ENCODE measurements at regions not wholly inside any gene's neighbourhood (a gene's known extent, or its start where the extent isn't known, plus 50 kb on each side); places are given as distances from the start of the nearest gene placed in this dataset.

- intact Hi-C loops (cut with DNase I) = no loop called here
- WGBS = 93% methylated on average over 4 of the region's 4 CpGs
- peak; percentile 74 for DNase-seq (ENCODE audit: extremely low spot score)
Observed at GRCh38 chr4:14807856-14808255, 194.4 kb upstream of the CPEB2 start.

GRCh38 chr4:14809203-14809602 lies 193.1 kb upstream of the CPEB2 start:
- intact Hi-C loops (cut with DNase I) = no loop called here
- WGBS = 90% methylated on average over 2 of the region's 2 CpGs
- Histone ChIP-seq H3K27me3 (no peaks in the 10 kb centered on the region), H3K36me3 (no peaks in the 10 kb centered on the region), H3K27ac (replicated peaks in 1 of 4) (no peak overlapping the region), H3K4me3 (no peak overlapping the region), H3K9me3 (no peaks in the 10 kb centered on the region), H3K4me1 (no peaks in the 10 kb centered on the region)
- no peak for TF ChIP-seq POLR2A (IDR thresholded peaks at IDR 0.05; ENCODE audit: low read depth)
- no peak for TF ChIP-seq CTCF (IDR thresholded peaks at IDR 0.05)
- no peak for TF ChIP-seq EP300 (IDR thresholded peaks at IDR 0.05)
- no peak for TF ChIP-seq POLR2AphosphoS5 (IDR thresholded peaks at IDR 0.05)
- peak; percentile 4 for DNase-seq (ENCODE audit: extremely low spot score)

More at GRCh38 chr4:14807856-14808255, 194.4 kb upstream of the CPEB2 start:
- H3K27me3 ChIP-seq = no peaks in the 10 kb centered on the region
- TF ChIP-seq CTCF (IDR thresholded peaks at IDR 0.05) = no peak
- TF ChIP-seq POLR2AphosphoS5 (IDR thresholded peaks at IDR 0.05) = no peak
- TF ChIP-seq EP300 (IDR thresholded peaks at IDR 0.05) = no peak
- no peak for TF ChIP-seq POLR2A (IDR thresholded peaks at IDR 0.05; ENCODE audit: low read depth)
- no peak overlapping the region for H3K27ac ChIP-seq (replicated peaks in 1 of 4)
- H3K4me1 ChIP-seq = no peaks in the 10 kb centered on the region
- no peak overlapping the region for H3K4me3 ChIP-seq
- no peaks in the 10 kb centered on the region for H3K36me3 ChIP-seq
- no peaks in the 10 kb centered on the region for H3K9me3 ChIP-seq

- Histone ChIP-seq H3K36me3 (no peaks in the 10 kb centered on the region), H3K9me3 (no peaks in the 10 kb centered on the region), H3K27ac (replicated peaks in 1 of 4) (no peak overlapping the region), H3K4me3 (no peak overlapping the region), H3K4me1 (no peaks in the 10 kb centered on the region), H3K27me3 (no peaks in the 10 kb centered on the region)
- no peak for TF ChIP-seq POLR2AphosphoS5 (IDR thresholded peaks at IDR 0.05)
- no peak for TF ChIP-seq EP300 (IDR thresholded peaks at IDR 0.05)
- TF ChIP-seq CTCF (IDR thresholded peaks at IDR 0.05) = no peak
- TF ChIP-seq POLR2A (IDR thresholded peaks at IDR 0.05; ENCODE audit: low read depth) = no peak
- intact Hi-C loops (cut with DNase I) = no loop called here
- peak; percentile 17 for DNase-seq (ENCODE audit: extremely low spot score)
- WGBS = 87% methylated on average over 2 of the region's 2 CpGs
Observed at GRCh38 chr4:14810121-14810520, 192.2 kb upstream of the CPEB2 start.

GRCh38 chr4:14810568-14810967 lies 191.7 kb upstream of the CPEB2 start:
- intact Hi-C loops (cut with DNase I) = no loop called here
- WGBS = 73% methylated on average over 2 of the region's 2 CpGs
- DNase-seq (ENCODE audit: extremely low spot score) = no peak
- no peak overlapping the region for H3K27ac ChIP-seq (replicated peaks in 1 of 4)
- TF ChIP-seq POLR2AphosphoS5 (IDR thresholded peaks at IDR 0.05) (no peak), EP300 (IDR thresholded peaks at IDR 0.05) (no peak), POLR2A (IDR thresholded peaks at IDR 0.05; ENCODE audit: low read depth) (no peak), CTCF (IDR thresholded peaks at IDR 0.05) (no peak)
- H3K27me3 ChIP-seq = no peaks in the 10 kb centered on the region
- no peak overlapping the region for H3K4me3 ChIP-seq
- H3K36me3 ChIP-seq = no peaks in the 10 kb centered on the region
- H3K9me3 ChIP-seq = no peaks in the 10 kb centered on the region
- H3K4me1 ChIP-seq = no peaks in the 10 kb centered on the region

GRCh38 chr4:14812101-14812500 lies 190.2 kb upstream of the CPEB2 start:
- Histone ChIP-seq H3K27ac (replicated peaks in 1 of 4) (no peak overlapping the region), H3K4me1 (peaks cover 8 to 15% (median 13%) of the 10 kb centered on the region in 4 donors), H3K27me3 (no peaks in the 10 kb centered on the region), H3K9me3 (no peaks in the 10 kb centered on the region), H3K4me3 (no peak overlapping the region), H3K36me3 (no peaks in the 10 kb centered on the region)
- intact Hi-C loops (cut with DNase I) = no loop called here
- DNase-seq (ENCODE audit: extremely low spot score) = no peak
- TF ChIP-seq POLR2AphosphoS5 (IDR thresholded peaks at IDR 0.05) = no peak
- no peak for TF ChIP-seq POLR2A (IDR thresholded peaks at IDR 0.05; ENCODE audit: low read depth)
- TF ChIP-seq CTCF (IDR thresholded peaks at IDR 0.05) = no peak
- TF ChIP-seq EP300 (IDR thresholded peaks at IDR 0.05) = no peak
- WGBS = 95% methylated on average over 1 of the region's 1 CpG

All from esophagus muscularis mucosa (tissue), 4 donors.